ENCODE measurements at regions not wholly inside any gene's neighbourhood (a gene's known extent, or its start where the extent isn't known, plus 50 kb on each side); places are given as distances from the start of the nearest gene placed in this dataset.

DNA sequence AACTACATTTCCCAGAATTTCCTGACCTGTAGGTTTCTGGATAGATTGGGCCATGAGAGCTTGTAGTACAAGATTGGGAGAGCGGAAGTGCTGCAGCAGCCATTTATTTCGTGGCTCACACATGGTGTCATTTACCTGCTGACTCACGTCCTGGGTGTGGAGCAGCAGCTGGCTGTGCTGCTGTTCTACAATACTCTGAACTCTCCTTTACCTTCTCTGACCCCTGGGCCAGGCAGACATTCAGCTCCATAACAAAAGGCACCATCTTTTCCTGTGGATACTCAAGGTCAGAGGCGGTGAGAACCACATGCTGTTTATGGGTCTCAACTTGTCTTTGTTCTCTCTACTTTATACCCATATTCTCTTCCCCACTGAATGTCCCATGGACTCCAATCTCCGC is 490.2 kb downstream of the IGSF11 start:
- in situ Hi-C loops (cut with MboI; ENCODE audit: low sequenced_read_pairs), result no loop called here

GRCh38 chr3:118548434-118548833 is 486.2 kb downstream of the IGSF11 start:
- in situ Hi-C loops (cut with MboI; ENCODE audit: low sequenced_read_pairs), result no loop called here

- in situ Hi-C loops (cut with MboI; ENCODE audit: low sequenced_read_pairs), result no loop called here
Observed at GRCh38 chr3:118550122-118550521, 484.5 kb downstream of the IGSF11 start.

DNA sequence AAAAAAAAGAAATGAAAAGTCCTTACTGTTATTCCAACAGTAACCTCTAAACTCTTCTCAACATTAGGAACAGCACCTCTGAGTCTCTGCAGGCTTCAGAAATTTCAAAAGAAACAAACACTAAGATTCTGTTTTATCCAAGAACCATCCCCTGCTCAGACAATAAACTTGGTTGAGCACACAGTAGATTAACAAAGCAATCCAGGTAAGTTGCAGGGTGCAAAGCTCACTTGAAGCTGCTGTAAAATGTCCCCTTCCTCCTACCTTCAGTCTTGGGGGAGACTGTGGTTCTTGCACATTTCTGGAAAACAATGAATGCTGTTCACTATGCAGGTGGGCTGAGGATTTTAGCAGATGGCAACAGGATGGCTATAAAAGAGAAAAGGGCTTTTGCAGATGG is 484.1 kb downstream of the IGSF11 start:
- in situ Hi-C loops (cut with MboI; ENCODE audit: low sequenced_read_pairs), result no loop called here

DNA sequence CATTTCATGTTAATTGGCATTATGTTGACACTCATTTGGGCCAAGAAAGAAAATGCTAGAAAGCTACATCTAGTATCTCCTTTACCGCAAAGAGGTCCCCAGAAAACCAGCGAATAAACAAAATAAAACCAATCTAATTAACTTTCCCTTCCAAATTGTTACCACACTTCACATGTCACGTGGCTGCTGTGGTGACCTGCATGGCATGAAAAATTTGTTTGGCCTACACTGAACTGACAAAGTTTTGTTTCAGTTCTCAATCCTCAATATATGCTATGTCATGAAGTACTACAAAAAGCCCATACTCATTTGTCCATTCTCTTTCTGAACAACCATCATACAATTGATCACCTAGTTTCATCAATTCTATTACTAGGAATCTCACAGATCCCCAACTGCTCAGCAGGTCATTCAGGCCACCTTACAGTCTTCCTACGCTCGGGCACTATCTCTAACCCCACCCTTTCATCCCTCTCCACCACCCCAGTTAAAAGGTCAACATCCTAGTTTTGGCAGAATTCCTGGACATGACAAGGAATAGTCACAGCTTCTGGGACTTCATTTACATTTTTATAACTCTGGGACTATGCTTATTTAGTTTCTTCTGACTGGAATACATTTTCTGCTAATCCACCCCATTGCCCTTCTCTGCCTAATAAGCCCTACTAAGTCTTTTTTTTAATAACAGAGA is 480.4 kb downstream of the IGSF11 start:
- in situ Hi-C loops (cut with MboI; ENCODE audit: low sequenced_read_pairs), result no loop called here

DNA sequence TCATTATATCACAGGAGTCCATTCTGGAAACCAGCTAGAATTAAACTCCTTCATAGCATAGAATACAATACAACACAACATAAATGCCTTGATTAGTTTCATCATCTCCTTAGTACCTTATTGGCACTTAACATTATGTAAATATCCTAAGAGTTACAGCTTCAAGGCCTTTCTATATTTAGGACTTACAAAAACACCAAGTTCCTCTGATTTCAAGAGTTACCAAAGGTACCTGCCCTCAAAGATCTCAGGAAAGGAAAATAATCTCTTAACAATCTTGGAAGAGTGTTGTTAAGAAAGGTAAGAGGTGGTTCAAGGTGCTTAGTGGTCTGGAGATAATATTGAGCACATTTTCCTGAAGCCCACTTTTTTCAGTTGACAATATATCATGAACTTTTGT is 477.7 kb downstream of the IGSF11 start:
- in situ Hi-C loops (cut with MboI; ENCODE audit: low sequenced_read_pairs), result no loop called here

DNA sequence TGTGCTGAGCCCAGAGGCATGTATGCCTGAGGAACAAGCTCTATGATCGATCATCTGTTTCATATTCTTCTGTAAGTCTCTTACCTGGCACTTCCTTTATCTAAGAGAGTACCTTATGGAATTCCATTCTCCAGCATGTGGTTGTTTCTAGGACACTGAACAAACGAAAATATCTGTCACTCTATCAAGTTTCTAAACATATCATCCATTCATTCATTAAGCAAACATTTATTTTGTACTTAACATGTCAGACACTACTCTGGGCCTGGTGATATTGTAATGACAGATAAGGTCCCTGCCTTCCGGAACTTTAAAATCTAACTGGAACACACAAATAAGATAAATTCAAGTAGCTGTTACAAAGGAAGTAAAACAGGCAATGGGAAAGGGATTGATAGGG is 477.1 kb downstream of the IGSF11 start:
- in situ Hi-C loops (cut with MboI; ENCODE audit: low sequenced_read_pairs), result no loop called here

GRCh38 chr3:118559286-118559685 is 475.4 kb downstream of the IGSF11 start:
- in situ Hi-C loops (cut with MboI; ENCODE audit: low sequenced_read_pairs), result no loop called here

- in situ Hi-C loops (cut with MboI; ENCODE audit: low sequenced_read_pairs), result no loop called here
Observed at GRCh38 chr3:118564800-118565199, 469.8 kb downstream of the IGSF11 start.

- in situ Hi-C loops (cut with MboI; ENCODE audit: low sequenced_read_pairs), result no loop called here
Observed at GRCh38 chr3:118573912-118574311, 460.7 kb downstream of the IGSF11 start.

DNA sequence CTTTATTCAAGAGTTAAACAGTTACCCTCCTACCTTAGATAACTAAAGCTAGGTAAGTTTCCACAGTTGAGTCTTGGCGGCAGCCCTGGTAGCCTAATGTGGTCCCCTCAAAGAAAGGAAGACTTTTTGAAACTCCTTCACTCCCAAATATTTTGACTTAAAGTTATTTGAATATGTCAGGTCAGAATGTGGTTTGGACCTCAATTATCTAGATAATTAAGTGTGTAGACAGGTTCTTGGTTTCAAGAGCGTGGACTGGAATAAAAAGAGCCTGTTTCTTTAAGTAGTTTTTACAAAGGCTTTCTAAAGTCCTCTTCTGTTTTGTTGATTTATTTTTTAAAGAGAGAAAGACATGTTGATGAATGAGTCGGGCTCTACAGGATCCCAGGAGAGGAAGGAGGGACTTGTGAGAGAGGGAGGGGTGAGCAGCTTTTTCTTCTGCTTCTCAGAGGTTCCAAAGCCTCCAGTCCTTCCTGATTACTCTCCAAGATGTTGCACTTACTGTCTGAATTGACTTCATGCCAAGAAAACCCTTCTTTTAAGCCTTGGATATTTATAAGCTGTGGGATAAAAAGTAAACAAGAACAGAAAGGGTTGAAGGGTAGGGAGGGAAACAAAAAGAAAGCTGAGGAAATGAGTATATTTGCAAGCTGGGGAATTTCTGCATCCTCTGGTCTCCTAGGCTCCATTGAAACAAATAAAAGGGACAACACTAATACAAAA is 457.4 kb downstream of the IGSF11 start:
- in situ Hi-C loops (cut with MboI; ENCODE audit: low sequenced_read_pairs), result no loop called here

DNA sequence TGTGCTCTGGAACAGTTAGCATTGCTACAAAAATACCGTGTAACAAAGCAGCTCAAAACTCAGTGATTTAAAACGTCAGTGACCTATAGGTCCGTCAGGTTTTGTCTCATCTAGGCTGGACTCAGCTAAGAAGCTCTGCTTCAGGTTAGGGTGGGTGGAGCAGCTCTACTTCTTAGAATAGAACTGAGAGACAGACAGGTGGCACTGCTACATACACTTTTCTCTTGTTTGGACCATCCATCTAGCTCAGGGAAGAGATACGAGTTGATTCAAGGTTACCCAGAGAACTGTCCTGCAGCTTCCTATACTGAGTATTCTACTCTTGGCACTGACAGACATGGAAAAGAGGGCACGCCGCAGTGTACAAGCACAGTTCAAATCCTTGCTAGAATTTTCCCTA is 456.1 kb downstream of the IGSF11 start:
- in situ Hi-C loops (cut with MboI; ENCODE audit: low sequenced_read_pairs), result no loop called here

GRCh38 chr3:118587037-118587741 is 447.5 kb downstream of the IGSF11 start:
- in situ Hi-C loops (cut with MboI; ENCODE audit: low sequenced_read_pairs), result no loop called here

- in situ Hi-C loops (cut with MboI; ENCODE audit: low sequenced_read_pairs), result no loop called here
Observed at GRCh38 chr3:118587847-118588246, 446.8 kb downstream of the IGSF11 start.

DNA sequence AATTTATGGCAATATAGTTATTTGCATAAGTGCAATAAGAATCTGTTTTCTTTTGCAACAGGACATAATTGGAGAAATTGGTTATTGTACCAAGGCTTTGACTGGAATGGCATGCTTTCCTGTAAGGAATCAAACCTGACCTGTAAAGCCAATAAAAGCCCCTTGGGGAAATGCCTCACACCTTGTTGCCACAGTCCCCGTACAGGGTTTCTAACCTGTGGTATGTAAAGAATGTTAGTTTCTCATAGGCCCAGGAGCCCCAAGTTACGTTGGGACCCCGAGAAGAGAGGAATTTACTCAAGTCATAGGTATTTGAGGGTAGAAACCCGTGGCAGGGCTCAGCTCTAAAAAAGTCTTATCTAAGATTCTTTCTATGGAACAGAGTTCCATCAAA is 441.4 kb downstream of the IGSF11 start:
- in situ Hi-C loops (cut with MboI; ENCODE audit: low sequenced_read_pairs), result no loop called here

GRCh38 chr3:118597184-118597583 is 437.5 kb downstream of the IGSF11 start:
- in situ Hi-C loops (cut with MboI; ENCODE audit: low sequenced_read_pairs), result no loop called here

- in situ Hi-C loops (cut with MboI; ENCODE audit: low sequenced_read_pairs), result no loop called here
Observed at GRCh38 chr3:118607915-118608820, 426.5 kb downstream of the IGSF11 start.

GRCh38 chr3:118618247-118619040 is 416.2 kb downstream of the IGSF11 start:
- in situ Hi-C loops (cut with MboI; ENCODE audit: low sequenced_read_pairs), result no loop called here

- in situ Hi-C loops (cut with MboI; ENCODE audit: low sequenced_read_pairs), result no loop called here
Observed at GRCh38 chr3:118626453-118626852, 408.2 kb downstream of the IGSF11 start.

GRCh38 chr3:118628704-118629341 is 405.8 kb downstream of the IGSF11 start:
- in situ Hi-C loops (cut with MboI; ENCODE audit: low sequenced_read_pairs), result no loop called here
